ENCODE measurements at regions not wholly inside any gene's neighbourhood (a gene's known extent, or its start where the extent isn't known, plus 50 kb on each side); places are given as distances from the start of the nearest gene placed in this dataset.

DNA sequence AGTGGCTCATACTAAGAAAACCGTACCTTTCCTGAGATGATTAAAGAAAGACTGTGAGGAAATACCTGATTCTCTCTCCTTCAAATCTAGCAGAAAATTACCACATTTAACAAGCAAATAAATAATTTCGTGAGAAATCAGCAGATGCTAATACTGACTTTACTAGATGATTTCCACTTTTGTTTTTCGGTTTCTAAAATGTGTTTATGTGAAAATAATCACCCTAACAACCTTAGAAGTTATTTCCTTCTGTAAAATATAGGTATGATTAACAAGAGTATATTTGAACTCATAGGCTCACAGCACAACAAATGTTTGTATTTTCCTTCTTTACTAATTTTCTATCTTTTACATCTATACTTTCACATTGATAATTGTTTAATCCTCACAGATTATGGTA, 594.1 kb upstream of the FAM98A start:
- TF ChIP-seq, protein P1, sequence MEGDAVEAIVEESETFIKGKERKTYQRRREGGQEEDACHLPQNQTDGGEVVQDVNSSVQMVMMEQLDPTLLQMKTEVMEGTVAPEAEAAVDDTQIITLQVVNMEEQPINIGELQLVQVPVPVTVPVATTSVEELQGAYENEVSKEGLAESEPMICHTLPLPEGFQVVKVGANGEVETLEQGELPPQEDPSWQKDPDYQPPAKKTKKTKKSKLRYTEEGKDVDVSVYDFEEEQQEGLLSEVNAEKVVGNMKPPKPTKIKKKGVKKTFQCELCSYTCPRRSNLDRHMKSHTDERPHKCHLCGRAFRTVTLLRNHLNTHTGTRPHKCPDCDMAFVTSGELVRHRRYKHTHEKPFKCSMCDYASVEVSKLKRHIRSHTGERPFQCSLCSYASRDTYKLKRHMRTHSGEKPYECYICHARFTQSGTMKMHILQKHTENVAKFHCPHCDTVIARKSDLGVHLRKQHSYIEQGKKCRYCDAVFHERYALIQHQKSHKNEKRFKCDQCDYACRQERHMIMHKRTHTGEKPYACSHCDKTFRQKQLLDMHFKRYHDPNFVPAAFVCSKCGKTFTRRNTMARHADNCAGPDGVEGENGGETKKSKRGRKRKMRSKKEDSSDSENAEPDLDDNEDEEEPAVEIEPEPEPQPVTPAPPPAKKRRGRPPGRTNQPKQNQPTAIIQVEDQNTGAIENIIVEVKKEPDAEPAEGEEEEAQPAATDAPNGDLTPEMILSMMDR (IDR thresholded peaks at IDR 0.05; ENCODE audit: insufficient read depth, low read depth, low read length), result no peak
- TF ChIP-seq EZH2 (IDR thresholded peaks at IDR 0.05; ENCODE audit: insufficient read depth, low read length), result no peak
